ENCODE measurements at regions not wholly inside any gene's neighbourhood (a gene's known extent, or its start where the extent isn't known, plus 50 kb on each side); places are given as distances from the start of the nearest gene placed in this dataset.

GRCh38 chr10:44627591-44628354 is 242.9 kb upstream of the CXCL12 start:
- DNase-seq = peak; percentile 79

- peak; percentile 90 for DNase-seq
Observed at GRCh38 chr10:44628921-44629320, 244.0 kb upstream of the CXCL12 start.

- DNase-seq = peak; percentile 51
Observed at GRCh38 chr10:44635176-44635575, 250.3 kb upstream of the CXCL12 start.

- DNase-seq = no peak
Observed at GRCh38 chr10:44636625-44637024, 251.7 kb upstream of the CXCL12 start.

- no peak for DNase-seq
Observed at GRCh38 chr10:44640429-44640828, 255.5 kb upstream of the CXCL12 start.

- no peak for DNase-seq
Observed at GRCh38 chr10:44647473-44647872, 262.6 kb upstream of the CXCL12 start.

- peak; percentile 81 for DNase-seq
Observed at GRCh38 chr10:44647877-44648542, 263.1 kb upstream of the CXCL12 start.

GRCh38 chr10:44650691-44651661 is 260.2 kb upstream of the TMEM72 start:
- DNase-seq = peak; percentile 36

GRCh38 chr10:44651834-44652233 is 259.3 kb upstream of the TMEM72 start:
- DNase-seq = peak; percentile 23

- no peak for DNase-seq
Observed at GRCh38 chr10:44659320-44659719, 251.8 kb upstream of the TMEM72 start.

GRCh38 chr10:44660271-44660670 is 250.9 kb upstream of the TMEM72 start:
- peak; percentile 27 for DNase-seq

- peak; percentile 48 for DNase-seq
Observed at GRCh38 chr10:44662051-44662450, 249.1 kb upstream of the TMEM72 start.

- DNase-seq = no peak
Observed at GRCh38 chr10:44668336-44668735, 242.8 kb upstream of the TMEM72 start.

- DNase-seq = no peak
Observed at GRCh38 chr10:44671319-44671718, 239.8 kb upstream of the TMEM72 start.

GRCh38 chr10:44673245-44673983 is 237.7 kb upstream of the TMEM72 start:
- DNase-seq = no peak

- DNase-seq = peak; percentile 24
Observed at GRCh38 chr10:44674536-44675386, 236.4 kb upstream of the TMEM72 start.

- no peak for DNase-seq
Observed at GRCh38 chr10:44675387-44675874, 235.7 kb upstream of the TMEM72 start.

GRCh38 chr10:44680764-44681163 is 230.4 kb upstream of the TMEM72 start:
- DNase-seq = no peak

GRCh38 chr10:44682507-44682906 is 228.6 kb upstream of the TMEM72 start:
- DNase-seq = peak; percentile 26

GRCh38 chr10:44684661-44685060 is 226.5 kb upstream of the TMEM72 start:
- no peak for DNase-seq

- no peak for DNase-seq
Observed at GRCh38 chr10:44685220-44685619, 225.9 kb upstream of the TMEM72 start.

Measured in fibroblast of skin of right quadriceps (primary cell).